ENCODE measurements at regions not wholly inside any gene's neighbourhood (a gene's known extent, or its start where the extent isn't known, plus 50 kb on each side); places are given as distances from the start of the nearest gene placed in this dataset.

GRCh38 chr3:80275120-80275519 lies 507.3 kb upstream of the ROBO1 start:
- TF ChIP-seq POLR2A (IDR thresholded peaks at IDR 0.05), result no peak
- TF ChIP-seq, protein P1, sequence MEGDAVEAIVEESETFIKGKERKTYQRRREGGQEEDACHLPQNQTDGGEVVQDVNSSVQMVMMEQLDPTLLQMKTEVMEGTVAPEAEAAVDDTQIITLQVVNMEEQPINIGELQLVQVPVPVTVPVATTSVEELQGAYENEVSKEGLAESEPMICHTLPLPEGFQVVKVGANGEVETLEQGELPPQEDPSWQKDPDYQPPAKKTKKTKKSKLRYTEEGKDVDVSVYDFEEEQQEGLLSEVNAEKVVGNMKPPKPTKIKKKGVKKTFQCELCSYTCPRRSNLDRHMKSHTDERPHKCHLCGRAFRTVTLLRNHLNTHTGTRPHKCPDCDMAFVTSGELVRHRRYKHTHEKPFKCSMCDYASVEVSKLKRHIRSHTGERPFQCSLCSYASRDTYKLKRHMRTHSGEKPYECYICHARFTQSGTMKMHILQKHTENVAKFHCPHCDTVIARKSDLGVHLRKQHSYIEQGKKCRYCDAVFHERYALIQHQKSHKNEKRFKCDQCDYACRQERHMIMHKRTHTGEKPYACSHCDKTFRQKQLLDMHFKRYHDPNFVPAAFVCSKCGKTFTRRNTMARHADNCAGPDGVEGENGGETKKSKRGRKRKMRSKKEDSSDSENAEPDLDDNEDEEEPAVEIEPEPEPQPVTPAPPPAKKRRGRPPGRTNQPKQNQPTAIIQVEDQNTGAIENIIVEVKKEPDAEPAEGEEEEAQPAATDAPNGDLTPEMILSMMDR (IDR thresholded peaks at IDR 0.05), result no peak

Data from suprapubic skin (tissue), 3 donors.